ENCODE measurements at regions not wholly inside any gene's neighbourhood (a gene's known extent, or its start where the extent isn't known, plus 50 kb on each side); places are given as distances from the start of the nearest gene placed in this dataset.

DNA sequence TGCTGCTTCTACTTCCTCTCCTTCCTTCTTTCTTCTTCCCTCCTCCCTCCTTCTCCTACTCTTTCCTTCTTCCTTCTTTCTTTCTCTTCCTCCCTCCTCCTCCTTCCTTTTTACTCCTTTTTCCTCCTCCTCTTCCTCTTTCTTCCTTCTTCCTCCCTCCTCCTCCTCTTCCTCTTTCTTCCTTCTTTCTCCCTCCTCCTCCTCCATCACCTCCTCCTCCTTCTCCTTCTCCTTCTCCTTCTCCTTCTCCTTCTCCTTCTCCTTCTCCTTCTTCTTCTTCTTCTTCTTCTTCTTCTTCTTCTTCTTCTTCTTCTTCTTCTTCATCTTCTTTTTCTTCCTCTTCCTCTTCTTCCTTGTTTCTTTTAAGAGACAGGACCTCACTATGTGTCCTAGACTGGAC, 224.0 kb downstream of the NR2F2 start:
- DNase-seq (no peak), ATAC-seq (ENCODE audit: low read depth) (no peak)
- intact Hi-C loops (cut with micrococcal nuclease) (no loop called here), dilution Hi-C loops (cut with HindIII; ENCODE audit: low sequenced_read_pairs, unreplicated experiment) (no loop called here), in situ Hi-C loops (cut with MboI; ENCODE audit: low sequenced_read_pairs) (no loop called here)
- no peaks in the 10 kb centered on the region for H4K20me1 ChIP-seq (ENCODE audit: insufficient read depth, low read length)
- no peak overlapping the region for H2AFZ ChIP-seq (replicated peaks; ENCODE audit: low read length, poor library complexity)
- no peak overlapping the region for H3K4ac ChIP-seq (ENCODE audit: low read depth, low read length)
- no peak overlapping the region for H3K14ac ChIP-seq (replicated peaks; ENCODE audit: low read depth, low read length)
- H4K5ac ChIP-seq (ENCODE audit: low read depth, low read length): no peak overlapping the region
- no TSS peak for BruUV-seq (replicated peaks)
- no peak overlapping the region for H3K4me2 ChIP-seq (ENCODE audit: low read depth, low read length)
- H3K79me1 ChIP-seq (ENCODE audit: low read depth in 1 of 2, low read length in 2 of 2): no peaks in the 10 kb centered on the region
- no peaks in the 10 kb centered on the region for H3K36me3 ChIP-seq (ENCODE audit: control insufficient read depth, insufficient read depth, low read length)
- no peak overlapping the region for H2BK15ac ChIP-seq (ENCODE audit: low read depth, low read length)
- ChIA-PET POLR2A (ENCODE audit: unreplicated experiment) (no interaction called here), CTCF (no interaction called here)
- H3K4me3 ChIP-seq (ENCODE audit: insufficient read depth, low read depth, low read length): no peak overlapping the region
- H3K18ac ChIP-seq (ENCODE audit: low read depth, low read length): no peak overlapping the region
- H3K56ac ChIP-seq (ENCODE audit: extremely low read depth, insufficient read depth, low read length): no peak overlapping the region
- H2BK120ac ChIP-seq (ENCODE audit: low read depth, low read length): no peak overlapping the region
- no peak overlapping the region for H2BK5ac ChIP-seq (ENCODE audit: low read depth, low read length, poor library complexity, severe bottlenecking)
- H2BK20ac ChIP-seq (ENCODE audit: low read depth, low read length): no peak overlapping the region
- no peak overlapping the region for H4K8ac ChIP-seq (ENCODE audit: low read depth in 2 of 2, low read length in 2 of 2)
- no peak overlapping the region for H2AK5ac ChIP-seq (ENCODE audit: low read depth, low read length)
- no peaks in the 10 kb centered on the region; the same call in 1 of the 2 replicates for H3K9me3 ChIP-seq (ENCODE audit: control insufficient read depth, insufficient read depth, low read length)
- H4K91ac ChIP-seq (ENCODE audit: insufficient read depth, low read depth, low read length): no peak overlapping the region
- H3K9me1 ChIP-seq (ENCODE audit: insufficient read depth, low read length): no peaks in the 10 kb centered on the region
- no peaks in the 10 kb centered on the region for H3K4me1 ChIP-seq (ENCODE audit: control insufficient read depth, insufficient read depth, low read length)
- no peak overlapping the region for H3K9ac ChIP-seq (ENCODE audit: low read depth, low read length)
- H2AK9ac ChIP-seq (replicated peaks; ENCODE audit: low read depth, low read length, poor library complexity): no peak overlapping the region
- TF ChIP-seq USF2 (IDR thresholded peaks at IDR 0.05; ENCODE audit: low read depth, low read length): no peak
- H3K27me3 ChIP-seq (ENCODE audit: control insufficient read depth, insufficient read depth, low read length): no peaks in the 10 kb centered on the region
- H3K23ac ChIP-seq (ENCODE audit: low read depth, low read length): no peak overlapping the region
- H3K27ac ChIP-seq (ENCODE audit: insufficient read depth, low read length): no peak overlapping the region

All from IMR-90 (cell line).